GM04503 (cell line): ENCODE measurements at regions not wholly inside any gene's neighbourhood (a gene's known extent, or its start where the extent isn't known, plus 50 kb on each side); places are given as distances from the start of the nearest gene placed in this dataset.
A peak's percentile ranks its signal among the peaks of the same experiment; 100 is the strongest.
"Not testable (repeated sequence)": the region's sequence is repeated elsewhere in the genome, so short reads cannot be mapped to it uniquely, and the experiment has no call there.

Experiments
- DNase-seq: peaks from one replicate; pipeline ENCODE4 v3.0.0-alpha.2; 2012; ENCODE audit warnings: low read depth

DNA sequence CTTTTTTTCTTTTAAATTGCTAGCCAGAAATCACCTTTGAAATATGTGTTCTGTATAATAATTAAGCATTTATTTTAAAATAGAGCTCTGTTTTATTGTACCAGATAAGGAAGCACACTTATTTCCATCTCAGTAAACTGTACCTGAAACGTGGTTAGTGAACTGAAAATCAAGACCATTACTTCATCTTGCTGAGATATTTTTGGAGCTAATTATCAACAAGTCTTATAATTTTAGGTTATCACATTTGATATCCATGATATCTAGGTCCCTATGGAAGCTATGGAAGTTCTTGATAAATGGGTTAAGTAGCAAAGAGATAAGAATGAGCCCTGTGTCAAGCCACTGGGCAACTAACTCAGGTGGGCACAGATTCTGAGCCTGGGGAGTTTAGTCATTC lies 187.2 kb downstream of the NFKBIZ start:
- DNase-seq, result no peak

DNA sequence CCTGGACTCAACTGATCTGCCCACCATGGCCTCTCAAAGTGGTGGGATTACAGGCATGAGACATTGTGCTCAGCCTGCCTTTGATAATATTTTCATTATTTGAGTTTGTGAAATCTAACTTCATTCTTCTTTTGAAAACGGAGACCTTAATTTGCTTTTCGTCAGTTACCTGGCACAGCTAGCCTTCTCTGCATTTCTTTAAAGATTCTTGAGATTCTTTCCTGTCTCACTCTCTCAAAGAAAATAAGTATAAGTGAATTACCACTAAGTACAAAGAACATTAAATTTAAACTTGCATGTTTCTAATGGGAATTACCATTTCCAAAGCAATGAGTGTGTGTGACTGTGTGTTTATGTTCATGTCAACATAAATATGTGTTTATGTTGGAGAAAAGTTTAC lies 187.9 kb downstream of the NFKBIZ start:
- DNase-seq, result no peak

DNA sequence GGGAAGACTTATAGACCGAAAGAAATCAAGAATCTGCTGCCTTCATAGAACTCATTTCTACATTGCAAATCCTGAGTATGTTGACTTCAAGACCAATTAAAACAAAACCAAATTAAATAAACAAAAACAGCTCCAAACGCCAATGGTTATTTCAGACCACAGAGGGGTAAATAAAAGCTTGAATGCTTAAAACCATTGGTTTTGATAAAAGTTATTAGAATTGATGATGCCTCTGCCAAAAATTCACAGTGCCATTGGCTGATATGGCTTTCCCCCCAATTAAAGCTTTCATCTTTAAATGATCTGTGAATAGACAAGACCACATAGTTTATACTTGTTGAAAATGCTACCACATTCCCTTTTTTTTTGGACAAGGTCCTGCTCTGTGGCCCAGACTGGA lies 188.5 kb downstream of the NFKBIZ start:
- no peak for DNase-seq

DNA sequence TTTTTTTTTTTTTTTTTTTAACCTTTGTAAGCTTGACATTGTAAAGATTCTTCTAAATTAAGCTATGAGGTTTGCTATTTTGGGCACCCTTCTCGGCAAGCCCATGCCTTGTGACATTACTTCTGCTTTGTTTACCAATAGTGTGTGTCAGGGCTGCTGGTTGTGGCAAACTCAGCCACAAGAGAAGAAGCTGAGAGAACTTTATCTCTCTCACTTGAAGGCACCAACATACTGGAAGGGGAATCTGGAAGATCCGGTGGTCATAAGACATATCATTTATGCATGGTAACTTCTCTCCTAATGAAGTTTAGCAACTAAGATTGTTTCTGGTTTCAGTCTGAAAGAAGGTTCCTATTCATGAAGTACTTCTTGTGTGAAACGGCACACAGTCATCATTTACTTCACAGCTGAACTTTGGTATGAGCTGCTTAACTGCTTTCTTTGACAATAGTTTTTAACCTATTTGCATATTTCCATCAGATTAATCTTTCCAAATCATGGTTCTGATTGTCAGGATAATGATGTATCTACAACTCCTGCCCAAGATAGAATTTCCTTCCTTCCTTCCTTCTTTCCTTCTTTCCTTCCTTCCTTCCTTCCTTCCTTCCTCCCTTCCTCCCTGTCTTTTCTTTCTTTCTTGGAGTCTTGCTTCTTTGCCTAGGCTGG lies 189.3 kb downstream of the NFKBIZ start:
- no peak for DNase-seq

DNA sequence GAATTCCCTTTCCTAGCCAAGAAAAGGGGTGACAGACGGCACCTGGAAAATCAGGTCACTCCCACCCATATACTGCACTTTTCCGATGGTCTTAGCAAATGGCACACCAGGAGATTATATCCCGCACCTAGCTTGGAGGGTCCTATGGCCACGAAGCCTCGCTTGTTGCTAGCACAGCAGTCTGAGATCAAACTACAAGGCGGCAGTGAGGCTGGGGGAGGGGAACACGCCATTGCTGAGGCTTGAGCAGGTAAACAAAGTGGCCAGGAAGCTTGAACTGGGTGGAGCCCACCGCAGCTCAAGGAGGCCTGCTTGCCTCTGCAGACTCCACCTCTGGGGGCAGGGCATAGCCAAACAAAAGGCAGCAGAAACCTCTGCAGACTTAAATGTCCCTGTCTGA lies 190.8 kb downstream of the NFKBIZ start:
- not testable (repeated sequence) for DNase-seq

DNA sequence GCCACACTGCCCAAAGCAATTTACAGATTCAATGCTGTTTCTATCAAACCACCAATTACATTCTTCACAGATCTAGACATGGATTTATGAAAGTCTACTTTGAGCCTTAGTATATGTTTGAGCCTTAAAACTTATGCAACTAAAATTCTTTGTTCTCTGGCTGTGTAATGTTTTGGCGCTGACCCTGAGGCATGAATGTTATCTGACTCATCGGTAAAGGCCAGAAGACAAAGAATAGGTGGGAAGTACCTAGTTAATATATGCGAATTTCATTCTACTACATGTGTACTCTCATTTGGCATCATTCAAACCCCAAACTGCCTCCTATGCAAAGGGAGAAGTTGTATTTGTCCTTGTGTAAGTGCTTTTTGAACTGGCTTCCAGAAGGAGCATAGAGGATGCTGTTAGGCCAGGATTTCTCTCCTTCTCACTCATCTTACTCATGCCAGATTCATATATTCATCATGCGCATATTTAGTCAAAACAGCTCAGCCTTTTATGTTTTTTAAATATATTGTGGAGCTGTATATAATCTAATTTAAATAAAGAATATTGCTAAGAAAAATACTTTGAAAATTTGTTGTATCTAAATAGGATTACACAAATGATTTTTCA lies 204.2 kb downstream of the NFKBIZ start:
- DNase-seq, result no peak

DNA sequence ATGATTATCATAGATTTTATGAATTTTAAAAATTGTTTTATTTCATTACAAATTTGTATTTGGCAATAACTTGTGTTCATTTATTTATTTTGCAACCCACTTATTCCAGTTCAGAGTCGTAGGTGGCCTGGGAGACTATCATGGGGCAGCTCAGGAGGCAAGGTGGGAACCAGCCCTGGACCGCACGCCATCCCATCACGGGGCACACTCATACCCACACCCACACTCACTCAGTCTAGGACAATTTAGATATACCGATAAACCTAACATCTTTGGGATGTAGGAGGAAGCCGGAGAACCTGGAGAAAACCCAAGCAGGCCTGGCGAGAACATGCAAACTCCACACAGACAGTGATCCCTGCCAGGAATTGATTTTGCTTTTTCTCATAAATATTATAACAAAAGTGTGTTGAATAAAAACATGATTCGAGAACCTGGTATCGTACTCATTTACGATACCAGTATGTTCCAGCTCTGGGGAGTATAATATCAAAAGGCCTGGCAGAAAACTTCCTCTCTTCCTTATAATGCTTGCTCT lies 205.3 kb downstream of the NFKBIZ start:
- DNase-seq, result no peak

DNA sequence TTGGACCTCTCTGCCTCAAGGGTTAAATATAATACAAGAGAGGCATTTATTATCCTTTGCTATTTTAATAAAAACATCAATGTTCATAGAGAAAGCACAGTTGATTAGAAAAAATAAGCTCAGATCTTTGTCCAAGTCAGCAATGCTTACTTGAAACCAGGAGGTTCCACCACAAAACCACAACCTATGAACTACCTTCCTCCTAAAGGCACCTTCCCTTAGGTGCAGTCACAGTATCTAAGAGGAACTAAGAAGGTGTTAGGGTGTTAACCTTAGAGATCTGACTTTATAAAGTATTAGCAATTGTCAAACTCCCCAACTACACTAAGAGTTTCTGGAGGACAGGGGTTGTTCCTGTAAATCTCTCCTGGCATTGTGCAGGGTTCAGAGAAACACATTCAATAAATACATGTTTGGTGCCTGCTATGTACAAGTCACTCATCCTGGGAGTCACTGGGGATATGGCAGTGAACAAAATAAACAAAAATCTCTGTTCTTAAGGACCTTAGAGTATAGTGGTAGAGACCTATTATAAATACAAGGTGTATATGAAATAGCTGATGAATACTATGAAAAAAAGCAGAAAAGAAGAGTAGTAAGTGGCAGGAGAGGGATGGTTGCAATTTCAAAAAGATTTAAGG lies 208.6 kb downstream of the NFKBIZ start:
- DNase-seq, result no peak

DNA sequence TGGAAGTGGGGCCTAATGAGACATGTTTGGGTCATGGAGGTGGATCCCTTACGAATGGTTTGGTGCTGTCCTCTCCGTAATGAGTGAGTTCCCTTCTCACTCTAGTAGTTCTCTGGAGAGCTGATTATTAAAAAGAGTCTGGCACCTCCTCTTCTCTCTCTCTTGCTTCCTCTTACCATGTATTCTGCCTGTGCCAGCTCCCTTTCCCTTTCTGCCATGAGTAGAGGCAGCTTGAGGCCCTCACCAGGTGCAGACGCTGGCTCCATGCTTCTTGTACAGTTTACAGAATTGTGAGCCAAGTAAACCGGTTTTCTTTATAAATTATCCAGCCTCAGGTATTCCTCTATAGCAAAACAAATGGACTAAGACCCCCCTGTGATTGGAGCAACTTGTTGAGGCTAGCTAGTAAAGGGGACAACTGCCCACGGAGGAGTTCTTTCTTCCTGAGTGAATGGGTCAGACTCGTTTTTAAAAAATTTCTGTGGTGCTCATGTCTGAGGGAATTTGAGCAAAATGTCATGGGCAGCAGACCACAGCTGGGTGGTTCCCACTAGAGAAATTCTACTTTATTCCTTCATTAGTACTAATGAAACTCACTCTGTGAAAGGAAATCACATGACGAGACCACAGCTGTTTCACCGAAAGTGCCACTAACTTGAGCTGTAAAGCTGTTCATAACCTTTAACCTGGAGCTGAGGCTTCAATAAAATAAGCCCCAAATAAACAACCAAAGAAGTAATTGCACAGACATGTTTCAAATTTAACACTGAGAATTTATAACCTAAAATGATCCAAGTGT lies 210.0 kb downstream of the NFKBIZ start:
- DNase-seq, result no peak

DNA sequence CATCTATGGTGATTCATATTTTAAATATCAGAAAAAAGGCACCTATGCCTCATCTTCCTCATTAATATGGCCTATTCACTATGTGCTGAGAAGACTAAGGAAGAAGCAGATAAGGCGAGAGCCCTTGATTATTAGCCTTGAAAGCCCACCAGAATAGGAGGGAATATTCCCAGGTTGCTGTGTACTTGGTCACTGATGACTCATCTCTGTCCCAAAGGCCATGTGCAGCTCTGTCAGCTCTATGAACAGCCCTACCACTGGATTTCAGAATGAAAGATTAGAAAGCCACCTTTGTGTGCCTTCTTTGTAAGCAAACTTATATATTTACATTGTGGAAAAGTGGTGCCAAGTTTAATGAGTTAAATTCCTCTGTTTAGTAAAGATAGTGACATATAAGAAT lies 211.5 kb downstream of the NFKBIZ start:
- no peak for DNase-seq

DNA sequence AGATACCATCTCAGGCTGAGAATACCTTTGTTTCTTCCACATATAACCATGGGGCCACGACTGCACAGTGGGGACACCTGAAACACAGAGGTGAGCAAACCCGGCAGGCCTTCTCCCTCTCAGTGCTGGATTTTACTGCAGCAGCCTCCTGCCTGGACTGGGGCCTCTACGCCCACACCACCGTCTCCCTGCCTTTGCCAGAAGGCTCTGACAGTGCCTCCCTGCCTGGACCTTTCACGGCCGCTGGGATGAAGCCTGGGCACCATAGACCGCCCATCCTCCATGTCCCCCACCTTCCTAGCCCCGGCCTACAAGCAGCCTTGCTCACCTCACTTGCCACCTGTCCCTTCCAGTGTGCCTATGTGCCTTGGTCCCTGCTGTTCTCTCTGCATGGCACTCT lies 214.3 kb downstream of the NFKBIZ start:
- no peak for DNase-seq

DNA sequence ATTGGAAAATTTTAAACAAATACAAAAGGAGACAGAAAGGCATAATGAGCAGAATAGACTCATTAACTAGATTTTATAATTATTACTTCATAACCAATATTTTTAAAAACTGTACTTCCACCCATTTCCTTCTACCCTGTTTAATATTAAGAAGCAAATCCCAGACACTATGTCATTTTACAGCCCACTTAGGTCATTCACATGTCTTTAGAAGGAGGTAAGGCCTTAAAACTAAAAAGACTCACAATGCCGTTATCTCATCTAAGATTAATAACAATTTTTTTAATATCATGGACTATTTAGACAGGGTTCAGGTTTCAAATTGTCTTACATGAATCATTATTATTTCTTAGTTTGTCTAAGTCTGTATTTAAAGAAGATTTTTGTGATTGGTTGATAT lies 217.2 kb downstream of the NFKBIZ start:
- DNase-seq, result no peak

DNA sequence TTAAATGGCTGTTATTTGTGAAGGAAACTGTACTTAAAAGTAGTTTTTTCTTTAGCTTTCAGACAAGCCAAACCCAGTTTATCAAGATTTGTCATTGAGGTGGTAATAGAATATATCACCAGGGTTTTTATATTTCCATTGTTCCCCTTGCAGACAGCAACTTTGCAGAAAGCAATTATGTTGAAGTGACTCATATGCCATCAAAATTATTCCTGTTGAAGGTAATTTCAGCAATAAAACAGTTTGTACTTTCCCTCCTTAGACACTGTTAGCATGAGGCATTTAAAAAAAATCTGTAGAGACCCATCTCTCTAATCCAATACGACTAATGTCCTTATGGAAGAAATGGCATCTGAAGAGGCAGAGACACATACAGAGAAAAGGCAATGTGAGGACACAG lies 219.0 kb downstream of the NFKBIZ start:
- no peak for DNase-seq

DNA sequence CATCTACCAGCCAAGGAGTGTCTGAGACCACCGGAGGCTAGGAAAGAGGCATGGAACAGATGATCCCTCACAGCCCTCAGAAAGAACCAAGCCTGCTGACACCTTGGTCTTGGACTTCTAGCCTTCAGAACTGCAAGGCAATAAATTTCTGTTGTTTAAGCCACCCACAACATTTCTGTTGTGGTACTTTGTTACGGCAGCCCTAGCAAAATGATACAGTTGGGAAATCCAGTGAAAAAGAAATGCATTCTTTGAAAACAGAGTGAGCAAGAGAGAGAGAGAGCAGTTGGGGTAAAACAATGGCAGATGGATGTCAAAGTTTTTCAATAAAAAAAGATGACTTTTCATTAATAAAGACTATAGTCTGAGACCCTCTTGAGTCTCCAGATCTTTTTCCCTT lies 219.4 kb downstream of the NFKBIZ start:
- no peak for DNase-seq

DNA sequence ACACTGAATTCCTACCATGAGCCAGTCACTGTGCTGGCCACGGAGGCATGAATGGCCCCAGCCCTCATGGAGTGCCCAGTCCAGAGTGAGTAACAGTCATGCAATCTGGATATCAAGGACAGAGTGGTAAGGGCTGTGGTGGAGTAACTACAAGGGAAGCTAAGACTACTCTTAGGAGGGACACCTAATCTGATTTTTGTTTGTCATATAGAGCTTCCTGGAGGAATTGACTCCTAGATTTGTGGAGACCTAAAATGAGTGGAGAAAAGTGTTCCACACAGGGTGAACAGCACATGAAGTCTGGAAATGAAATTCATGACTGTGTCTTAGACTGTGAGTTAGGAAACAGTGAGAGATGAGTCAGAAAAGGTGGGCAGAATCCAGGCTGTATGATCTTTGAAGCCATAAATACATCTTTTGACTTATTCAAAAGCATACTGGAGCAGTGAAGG lies 219.9 kb downstream of the NFKBIZ start:
- DNase-seq, result peak; percentile 59

DNA sequence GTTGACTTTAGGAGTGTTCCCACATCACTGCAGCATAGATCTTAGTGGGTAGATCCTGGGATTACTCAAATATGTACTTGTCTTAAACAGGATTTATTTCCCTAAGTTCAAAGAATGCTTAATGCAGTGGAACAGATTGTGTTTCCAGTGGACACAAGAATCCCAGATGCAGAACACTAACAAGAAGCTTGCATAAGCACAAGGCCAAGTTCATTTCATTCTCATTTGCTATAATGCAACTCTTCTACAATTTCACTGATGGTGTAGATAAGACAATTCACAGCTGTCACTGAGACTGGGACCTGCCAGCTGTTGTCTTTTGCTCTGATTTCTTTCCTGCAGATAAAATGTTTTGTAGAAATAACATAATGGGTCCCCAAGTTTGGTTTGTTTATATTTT lies 225.6 kb downstream of the NFKBIZ start:
- DNase-seq, result no peak

DNA sequence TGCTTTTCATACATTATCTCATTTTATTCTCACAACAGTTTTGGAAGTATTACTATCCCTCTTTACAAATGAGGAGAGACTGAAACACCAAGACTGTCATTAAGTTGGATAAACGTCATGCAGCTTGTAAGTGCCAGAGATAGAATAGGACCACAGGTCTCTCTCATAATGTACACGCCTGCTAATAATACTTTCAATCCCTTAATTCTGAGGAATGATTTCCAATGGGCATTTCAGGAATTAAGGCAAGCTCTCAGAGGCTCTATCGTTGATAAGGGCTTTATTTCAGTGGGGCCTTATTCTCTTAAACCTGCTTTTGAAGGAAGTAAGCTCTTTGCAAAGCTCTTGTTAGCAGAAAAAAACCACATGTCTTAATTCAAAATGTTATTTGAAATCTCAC lies 229.1 kb downstream of the NFKBIZ start:
- no peak for DNase-seq

DNA sequence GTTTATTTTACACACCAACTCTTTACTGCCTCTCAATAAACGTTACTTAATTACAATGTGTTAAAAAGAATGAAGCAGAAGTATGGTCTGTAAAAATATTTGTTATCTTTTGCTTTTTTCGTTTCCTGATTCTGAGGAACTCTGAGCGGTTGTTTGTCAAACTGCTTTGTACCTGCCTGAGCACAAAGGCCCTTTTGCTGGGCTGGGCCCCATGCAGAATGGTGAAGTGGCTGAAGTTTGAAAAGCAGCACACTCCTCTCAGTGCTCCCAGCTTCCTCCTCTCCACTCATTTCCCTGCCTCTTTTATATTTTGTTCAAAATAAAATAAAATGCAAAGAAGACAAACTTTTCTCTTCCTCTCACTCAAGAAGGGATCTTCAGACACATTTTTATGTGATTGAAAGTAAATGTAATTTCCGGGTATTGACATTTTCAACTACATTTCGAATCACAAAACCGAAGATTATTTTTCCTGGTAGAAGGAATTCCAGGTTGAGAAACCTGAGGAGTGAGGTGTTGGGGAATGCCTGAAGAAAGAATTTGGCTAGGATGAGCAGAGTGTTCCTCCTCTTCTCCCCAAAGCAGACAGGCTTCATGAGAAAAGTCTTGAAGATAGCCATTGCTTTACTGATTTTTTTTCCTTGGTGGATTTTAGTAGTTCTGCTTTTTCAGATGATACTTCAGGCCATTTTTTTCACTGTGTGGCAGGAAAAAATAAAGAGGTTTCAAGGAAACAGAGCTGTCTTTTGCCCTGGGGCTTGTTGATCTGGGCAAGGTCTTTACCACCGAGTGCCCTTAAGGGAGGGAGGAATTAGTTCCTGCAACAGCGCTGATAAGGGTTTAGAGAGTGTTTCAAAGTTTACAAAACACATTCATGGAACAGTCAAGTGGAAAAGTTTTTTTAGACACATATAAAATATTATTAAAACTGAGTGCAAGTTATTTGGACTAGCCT lies 229.8 kb downstream of the NFKBIZ start:
- no peak for DNase-seq

DNA sequence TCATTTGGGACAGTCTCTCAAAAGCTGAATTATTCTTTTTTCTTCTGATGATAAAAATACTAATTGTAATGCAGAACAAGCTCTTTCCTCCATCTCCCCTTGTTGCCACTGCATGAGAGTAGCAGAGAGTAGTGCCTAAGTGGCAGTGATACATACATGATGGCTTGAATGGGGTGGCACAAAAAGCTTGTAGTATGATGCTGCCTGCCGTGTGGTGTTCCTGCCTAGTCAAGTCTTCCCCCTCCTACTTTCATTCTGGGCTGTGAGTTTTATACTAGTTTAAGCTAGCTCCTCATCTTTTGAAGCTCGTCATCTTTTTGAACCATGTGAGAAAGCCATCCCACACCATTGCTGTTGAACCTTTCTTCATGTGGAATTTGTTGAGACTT lies 230.5 kb downstream of the NFKBIZ start:
- no peak for DNase-seq

DNA sequence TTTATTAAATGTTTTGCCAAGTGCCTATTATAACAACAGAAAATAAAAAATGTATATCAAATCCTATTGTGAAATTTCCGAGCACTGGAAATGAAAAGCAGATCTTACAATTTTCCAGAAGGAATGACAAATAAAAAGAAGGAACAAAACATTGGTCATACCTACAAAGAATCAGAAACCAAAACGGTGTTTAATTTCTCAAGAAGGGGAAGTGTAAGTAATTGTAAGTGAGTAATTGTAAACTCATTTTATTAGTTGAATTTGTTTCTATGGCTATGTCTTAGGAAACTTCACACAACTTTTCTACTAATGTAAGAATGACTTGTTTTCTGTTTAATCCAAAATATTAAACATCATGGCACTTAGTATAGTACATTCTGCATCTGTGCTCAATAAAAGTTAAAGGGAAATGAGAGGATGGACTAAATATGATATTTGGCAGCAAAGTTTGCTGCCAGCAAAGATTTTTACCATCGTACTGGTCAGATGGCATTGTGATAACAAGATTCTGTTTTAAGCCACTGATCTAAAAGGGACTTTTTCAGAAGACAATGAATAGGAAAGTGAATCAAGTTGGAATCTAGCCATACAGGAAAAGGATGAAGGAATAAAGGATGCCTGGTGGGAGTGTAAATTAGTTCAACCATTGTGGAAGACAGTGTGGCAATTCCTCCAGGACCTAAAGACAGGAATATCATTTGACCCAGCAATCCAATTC lies 232.4 kb downstream of the NFKBIZ start:
- DNase-seq, result no peak

DNA sequence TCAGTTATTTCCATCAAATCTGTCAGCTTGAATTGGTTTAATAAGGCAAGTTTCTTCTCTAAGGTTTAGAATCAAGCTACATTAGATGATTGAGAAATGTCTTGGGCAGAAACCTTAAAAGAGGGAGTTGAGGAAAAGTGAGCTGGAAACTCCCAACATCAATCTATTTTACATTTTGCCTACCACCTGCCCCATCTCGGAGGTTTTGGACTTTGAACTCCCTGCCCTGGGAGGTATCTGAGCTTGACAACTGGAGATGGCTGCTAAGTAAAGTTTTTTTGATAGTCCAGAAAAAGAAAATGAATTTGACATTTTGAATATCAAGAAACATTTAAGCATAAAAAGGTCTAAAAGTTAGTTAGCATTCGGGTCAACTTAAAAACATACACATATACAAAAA lies 234.2 kb downstream of the NFKBIZ start:
- DNase-seq, result no peak
